HEK293T (cell line): ENCODE measurements at regions not wholly inside any gene's neighbourhood (a gene's known extent, or its start where the extent isn't known, plus 50 kb on each side); places are given as distances from the start of the nearest gene placed in this dataset.
"Not testable (repeated sequence)": the region's sequence is repeated elsewhere in the genome, so short reads cannot be mapped to it uniquely, and the experiment has no call there.

Experiments used
- CTCF ChIA-PET: fragments of 350-600 bp; formaldehyde crosslinking; extraction: SDS; loops from one replicate; lab custom pipeline; 2021; ENCODE audit warnings: antibody characterized with exemption, inconsistent platforms; lab: Yijun Ruan, JAX
- POLR2A ChIA-PET: fragments of 350-600 bp; formaldehyde crosslinking; extraction: SDS; loops from one replicate; lab custom pipeline; 2020; ENCODE audit warnings: antibody characterized with exemption, inconsistent platforms; lab: Yijun Ruan, JAX
- DNase-seq: peaks from one replicate; pipeline ENCODE4 v3.0.0; 2012; ENCODE audit warnings: mixed read lengths; ENCODE audit errors: extremely low spot score
- ARNT ChIP-seq: fragments of 450-650 bp; IDR thresholded peaks from 2 replicates; pipeline ENCODE4 v1.6.1; 2017; ENCODE audit warnings: mild to moderate bottlenecking
- BHLHE40 ChIP-seq: fragments of 450-650 bp; IDR thresholded peaks from 2 replicates; pipeline ENCODE4 v1.6.1; 2016; ENCODE audit warnings: mild to moderate bottlenecking, moderate library complexity, borderline replicate concordance
- CTBP1 ChIP-seq: fragments of 450-650 bp; IDR thresholded peaks from 2 replicates; pipeline ENCODE4 v1.6.1; 2016; ENCODE audit warnings: borderline replicate concordance
- ELF4 ChIP-seq: fragments of 450-650 bp; IDR thresholded peaks from 2 replicates; pipeline ENCODE4 v1.6.1; 2017; ENCODE audit warnings: antibody characterized with exemption
- FOXA1 ChIP-seq: fragments of 450-650 bp; IDR thresholded peaks from 2 replicates; pipeline ENCODE4 v1.6.1; 2016; ENCODE audit warnings: mild to moderate bottlenecking
- FOXK2 ChIP-seq: fragments of 450-650 bp; IDR thresholded peaks from 2 replicates; pipeline ENCODE4 v1.6.1; 2016; ENCODE audit warnings: mild to moderate bottlenecking
- FOXM1 ChIP-seq: fragments of 450-650 bp; IDR thresholded peaks from 2 replicates; pipeline ENCODE4 v1.6.1; 2017; ENCODE audit warnings: mild to moderate bottlenecking, borderline replicate concordance
- HDGF ChIP-seq: fragments of 450-650 bp; IDR thresholded peaks from 2 replicates; pipeline ENCODE4 v1.6.1; 2017; ENCODE audit warnings: antibody characterized with exemption, borderline replicate concordance
- L3MBTL2 ChIP-seq: fragments of 450-650 bp; conservative IDR thresholded peaks from 2 replicates; pipeline ENCODE4 v1.6.1; 2016; ENCODE audit warnings: mild to moderate bottlenecking
- LEF1 ChIP-seq: fragments of 450-650 bp; IDR thresholded peaks from 2 replicates; pipeline ENCODE4 v1.6.1; 2017; ENCODE audit warnings: mild to moderate bottlenecking, borderline replicate concordance
- NFRKB ChIP-seq: fragments of 450-650 bp; IDR thresholded peaks from 2 replicates; pipeline ENCODE4 v1.6.1; 2016; ENCODE audit warnings: mild to moderate bottlenecking, moderate library complexity
- PKNOX1 ChIP-seq: fragments of 450-650 bp; IDR thresholded peaks from 2 replicates; pipeline ENCODE4 v1.6.1; 2016
- SP1 ChIP-seq: fragments of 450-650 bp; IDR thresholded peaks from 2 replicates; pipeline ENCODE4 v1.6.1; 2017
- SUZ12 ChIP-seq: fragments of 450-650 bp; IDR thresholded peaks from 2 replicates; pipeline ENCODE4 v1.6.1; 2016; ENCODE audit warnings: mild to moderate bottlenecking
- TARDBP ChIP-seq: fragments of 450-650 bp; IDR thresholded peaks from 2 replicates; pipeline ENCODE4 v1.6.1; 2016
- ZNF384 ChIP-seq: fragments of 450-650 bp; IDR thresholded peaks from 2 replicates; pipeline ENCODE4 v1.6.1; 2016

DNA sequence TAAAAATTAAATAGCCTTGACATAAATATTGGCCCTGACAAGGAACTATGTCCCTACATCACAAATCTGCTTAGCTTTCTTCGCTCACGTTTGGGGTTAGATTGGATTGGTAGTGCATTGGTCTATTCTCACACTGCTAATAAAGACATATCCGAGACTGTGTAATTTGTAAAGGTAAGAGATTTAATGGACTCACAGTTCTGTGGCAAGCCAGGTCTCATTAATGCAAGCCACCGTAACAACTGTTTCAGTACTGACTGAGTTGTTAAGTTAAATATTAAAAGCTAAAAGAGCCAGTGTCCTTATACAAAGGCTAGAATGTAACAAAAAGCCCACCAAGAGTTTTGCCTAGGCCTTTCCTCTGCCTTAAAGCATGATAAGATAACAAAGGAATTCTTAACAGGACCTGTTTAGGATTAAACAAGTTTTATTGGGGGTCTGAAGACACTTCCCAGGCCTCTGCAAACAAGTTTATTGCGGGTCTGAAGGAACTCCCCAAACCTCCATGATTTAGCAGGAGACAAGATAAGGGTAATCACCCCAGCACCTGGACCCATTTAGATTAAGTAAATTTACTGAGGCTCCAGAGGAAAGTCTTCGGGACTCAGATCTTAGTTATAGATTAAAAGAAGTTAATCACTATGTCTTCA, 88.2 kb upstream of the PTGDR start:
- DNase-seq, result no peak
- TF ChIP-seq ZNF384, result no peak
- no peak for TF ChIP-seq CTBP1
- TF ChIP-seq TARDBP, result no peak
- TF ChIP-seq BHLHE40, result no peak
- no peak for TF ChIP-seq PKNOX1
- TF ChIP-seq NFRKB, result no peak
- TF ChIP-seq ARNT, result no peak
- TF ChIP-seq FOXA1, result no peak
- TF ChIP-seq SP1, result no peak
- no peak for TF ChIP-seq FOXM1
- ChIA-PET POLR2A (no interaction called here), CTCF (no interaction called here)

GRCh38 chr14:52175982-52176502, 91.5 kb upstream of the PTGDR start:
- no peak for TF ChIP-seq SUZ12
- ChIA-PET CTCF (no interaction called here), POLR2A (no interaction called here)
- no peak for DNase-seq

DNA sequence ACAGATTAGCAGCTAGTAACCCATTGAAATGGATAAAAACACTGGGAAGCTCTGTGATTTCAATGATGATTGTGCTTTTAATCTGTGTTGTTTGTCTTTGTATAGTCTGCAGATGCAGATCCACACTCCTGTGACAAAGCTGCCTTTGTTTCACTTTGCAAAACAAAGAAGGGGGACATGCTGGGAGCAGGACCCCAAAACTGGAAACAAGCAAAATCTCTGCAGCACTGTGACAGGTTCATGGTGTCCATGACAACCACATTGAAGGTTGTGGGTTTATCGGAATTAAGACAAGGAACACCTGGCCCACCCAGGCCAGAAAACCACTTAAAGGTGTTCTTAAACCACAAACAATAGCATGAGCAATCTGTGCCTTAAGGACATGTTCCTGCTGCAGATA, 95.6 kb upstream of the PTGDR start:
- CTCF ChIA-PET, DNase-seq, POLR2A ChIA-PET: not testable (repeated sequence)

- POLR2A ChIA-PET, result no interaction called here
- no peak for DNase-seq
- CTCF ChIA-PET, result no interaction called here
- TF ChIP-seq ARNT (no peak), ELF4 (no peak), BHLHE40 (no peak), FOXM1 (no peak), CTBP1 (no peak), LEF1 (no peak), TARDBP (no peak), PKNOX1 (no peak), HDGF (no peak), ZNF384 (no peak), NFRKB (no peak), L3MBTL2 (no peak), FOXK2 (no peak), SUZ12 (no peak), SP1 (no peak)
These were observed 98.0 kb upstream of the NID2 start for GRCh38 chr14:52166822-52167221.

GRCh38 chr14:52155651-52156213, 86.9 kb upstream of the NID2 start:
- DNase-seq, result no peak
- TF ChIP-seq L3MBTL2, result no peak
- TF ChIP-seq CTBP1, result no peak
- TF ChIP-seq SUZ12, result no peak
- no peak for TF ChIP-seq TARDBP
- TF ChIP-seq NFRKB, result no peak
- TF ChIP-seq BHLHE40, result no peak
- TF ChIP-seq FOXA1, result no peak
- no peak for TF ChIP-seq FOXK2
- TF ChIP-seq SP1, result no peak
- no peak for TF ChIP-seq HDGF
- TF ChIP-seq ZNF384, result no peak
- TF ChIP-seq PKNOX1, result no peak
- no peak for TF ChIP-seq ELF4
- CTCF ChIA-PET, result no interaction called here
- POLR2A ChIA-PET, result no interaction called here

GRCh38 chr14:52154992-52155650, 86.3 kb upstream of the NID2 start:
- TF ChIP-seq ELF4, result no peak
- no peak for TF ChIP-seq FOXM1
- no peak for TF ChIP-seq FOXK2
- no peak for TF ChIP-seq NFRKB
- no peak for TF ChIP-seq BHLHE40
- no peak for TF ChIP-seq ZNF384
- no peak for TF ChIP-seq SP1
- no peak for TF ChIP-seq TARDBP
- TF ChIP-seq HDGF, result no peak
- TF ChIP-seq CTBP1, result no peak
- no peak for TF ChIP-seq LEF1
- TF ChIP-seq PKNOX1, result no peak
- TF ChIP-seq ARNT, result no peak
- TF ChIP-seq FOXA1, result no peak
- TF ChIP-seq L3MBTL2, result no peak
- TF ChIP-seq SUZ12, result no peak
- ChIA-PET CTCF (no interaction called here), POLR2A (no interaction called here)
- DNase-seq, result no peak
